Peyer's patch (tissue), 4 donors: ENCODE measurements at regions not wholly inside any gene's neighbourhood (a gene's known extent, or its start where the extent isn't known, plus 50 kb on each side); places are given as distances from the start of the nearest gene placed in this dataset.
"Not testable (repeated sequence)": the region's sequence is repeated elsewhere in the genome, so short reads cannot be mapped to it uniquely, and the experiment has no call there.

ENCODE experiments used
- DNase-seq, 3 donors: peaks; one replicate each; pipeline ENCODE4 v3.0.0-alpha.2; 2017 to 2019
- H3K27ac ChIP-seq, 4 donors: fragments of 200-600 bp; sonication (generic); one replicate each; pipeline ENCODE4 v1.5.1; 2016 to 2019
- H3K27me3 ChIP-seq, 2 donors: fragments of 200-600 bp; sonication (generic); one replicate each; pipeline ENCODE4 v1.5.1; 2019
- H3K36me3 ChIP-seq, 3 donors: fragments of 200-600 bp; sonication (generic); one replicate each; pipeline ENCODE4 v1.5.1; 2016 to 2019
- H3K4me1 ChIP-seq, 4 donors: fragments of 200-600 bp; sonication (generic); one replicate each; pipeline ENCODE4 v1.5.1; 2016 to 2019
- H3K4me3 ChIP-seq, 4 donors: fragments of 200-600 bp; sonication (generic); 1 replicate in 3 of 4; 2 replicates in 1 of 4; pipeline ENCODE4 v1.5.1; 2016 to 2019; ENCODE audit warnings: mild to moderate bottlenecking in 1 of 4
- H3K9me3 ChIP-seq, 4 donors: fragments of 200-600 bp; sonication (generic); one replicate each; pipeline ENCODE4 v1.5.1; 2016 to 2019; ENCODE audit warnings: mild to moderate bottlenecking in 1 of 4
- CTCF ChIP-seq, 6 experiments: fragments of 450-650 bp in 4 of 6; fragments of 200-600 bp in 2 of 6; sonication (generic) in 1 of 6; IDR thresholded peaks; one replicate each; pipeline ENCODE4 v1.5.1; 2017 to 2019; ENCODE audit warnings: antibody characterized with exemption in 6 of 6, mild to moderate bottlenecking in 3 of 6, moderate library complexity in 1 of 6
- POLR2A ChIP-seq, 2 donors: fragments of 450-650 bp; IDR thresholded peaks; one replicate each; pipeline ENCODE4 v1.5.1; 2017; ENCODE audit warnings: antibody characterized with exemption in 2 of 2, mild to moderate bottlenecking in 2 of 2, moderate library complexity in 2 of 2

- no peaks in the 10 kb centered on the region for H3K27me3 ChIP-seq
- H3K36me3 ChIP-seq = no peaks in the 10 kb centered on the region
- no peaks in the 10 kb centered on the region for H3K4me1 ChIP-seq
- H3K27ac ChIP-seq = no peak overlapping the region
- no peaks in the 10 kb centered on the region for H3K9me3 ChIP-seq
- DNase-seq = no peak
- H3K4me3 ChIP-seq = no peak overlapping the region
- TF ChIP-seq POLR2A (IDR thresholded peaks at IDR 0.05) (no peak), CTCF (IDR thresholded peaks at IDR 0.05) (no peak)
Measured at GRCh38 chr7:91434836-91435235, 170.6 kb downstream of the FZD1 start.

- no peak for TF ChIP-seq POLR2A (IDR thresholded peaks at IDR 0.05)
- no peak for TF ChIP-seq CTCF (IDR thresholded peaks at IDR 0.05)
- H3K4me1 ChIP-seq = no peaks in the 10 kb centered on the region
Measured at GRCh38 chr7:91435381-91436059, 171.3 kb downstream of the FZD1 start.

GRCh38 chr7:91436655-91437054 is 172.4 kb downstream of the FZD1 start:
- H3K4me1 ChIP-seq = no peaks in the 10 kb centered on the region
- H3K27ac ChIP-seq = no peak overlapping the region
- no peak for DNase-seq
- H3K9me3 ChIP-seq = peaks cover 0 to 4% (median 2%) of the 10 kb centered on the region in 4 donors
- TF ChIP-seq POLR2A (IDR thresholded peaks at IDR 0.05) (no peak), CTCF (IDR thresholded peaks at IDR 0.05) (no peak)
- no peak overlapping the region for H3K4me3 ChIP-seq
- no peaks in the 10 kb centered on the region for H3K27me3 ChIP-seq
- no peaks in the 10 kb centered on the region for H3K36me3 ChIP-seq

More at GRCh38 chr7:91435381-91436059, 171.3 kb downstream of the FZD1 start:
- Histone ChIP-seq H3K27me3 (no peaks in the 10 kb centered on the region), H3K4me3 (no peak overlapping the region), H3K36me3 (no peaks in the 10 kb centered on the region), H3K27ac (no peak overlapping the region), H3K9me3 (no peaks in the 10 kb centered on the region)
- DNase-seq = no peak

- DNase-seq, H3K27me3 ChIP-seq, H3K36me3 ChIP-seq, H3K27ac ChIP-seq, H3K9me3 ChIP-seq, H3K4me1 ChIP-seq, H3K4me3 ChIP-seq: not testable (repeated sequence)
Measured at GRCh38 chr7:91440198-91440597, 176.0 kb downstream of the FZD1 start.

- no peaks in the 10 kb centered on the region for H3K4me1 ChIP-seq
- no peak overlapping the region for H3K4me3 ChIP-seq
- TF ChIP-seq CTCF (IDR thresholded peaks at IDR 0.05) (no peak), POLR2A (IDR thresholded peaks at IDR 0.05) (no peak)
- H3K27me3 ChIP-seq = no peaks in the 10 kb centered on the region
- no peak overlapping the region for H3K27ac ChIP-seq
- H3K9me3 ChIP-seq = peaks cover 0 to 8% (median 2%) of the 10 kb centered on the region in 4 donors
- H3K36me3 ChIP-seq = no peaks in the 10 kb centered on the region
- no peak for DNase-seq
Measured at GRCh38 chr7:91443862-91444261, 179.6 kb downstream of the FZD1 start.

GRCh38 chr7:91446819-91447218 is 182.6 kb downstream of the FZD1 start:
- Histone ChIP-seq H3K4me3 (no peak overlapping the region), H3K27me3 (no peaks in the 10 kb centered on the region), H3K36me3 (no peaks in the 10 kb centered on the region), H3K27ac (no peak overlapping the region), H3K4me1 (no peaks in the 10 kb centered on the region), H3K9me3 (peaks cover 0 to 4% (median 0%) of the 10 kb centered on the region in 4 donors)
- no peak for DNase-seq
- TF ChIP-seq CTCF (IDR thresholded peaks at IDR 0.05) = no peak
- TF ChIP-seq POLR2A (IDR thresholded peaks at IDR 0.05) = no peak
